WTC11 (cell line): ENCODE measurements at regions not wholly inside any gene's neighbourhood (a gene's known extent, or its start where the extent isn't known, plus 50 kb on each side); places are given as distances from the start of the nearest gene placed in this dataset.

Experiments used
- ATAC-seq: fragments of 200-7000 bp; cut with Tn5 transposase; 2 replicates; pipeline ENCODE4 v1.10.0; 2021; ENCODE audit warnings: mild to moderate bottlenecking, moderate library complexity
- CTCF ChIA-PET: fragments of 300-600 bp; sonication (Branson Sonifier 250); formaldehyde crosslinking; loops from one replicate; lab custom pipeline; 2021; ENCODE audit warnings: antibody characterized with exemption; lab: Charles Lee
- POLR2A ChIA-PET: fragments of 350-600 bp; sonication (Branson Sonifier 250); formaldehyde crosslinking; loops from one replicate; lab custom pipeline; 2021; ENCODE audit warnings: antibody characterized with exemption; lab: Charles Lee
- DNase-seq: peaks from one replicate; pipeline ENCODE4 v3.0.0; 2021; ENCODE audit warnings: low spot score
- H3K27ac Mint-ChIP-seq: 2 replicates; pipeline ENCODE4 v1.8.0; 2021; ENCODE audit warnings: mixed read lengths
- H3K27me3 Mint-ChIP-seq: 2 replicates; pipeline ENCODE4 v1.8.0; 2021; ENCODE audit warnings: low read depth, mild to moderate bottlenecking, moderate library complexity, mixed read lengths
- H3K36me3 Mint-ChIP-seq: 2 replicates; pipeline ENCODE4 v1.8.0; 2021; ENCODE audit warnings: mixed read lengths
- H3K4me1 Mint-ChIP-seq: 2 replicates; pipeline ENCODE4 v1.8.0; 2022; ENCODE audit warnings: mixed read lengths
- H3K4me3 Mint-ChIP-seq: 2 replicates; pipeline ENCODE4 v1.8.0; 2021; ENCODE audit warnings: mild to moderate bottlenecking, moderate library complexity, mixed read lengths
- H3K9me3 Mint-ChIP-seq: 2 replicates; pipeline ENCODE4 v1.8.0; 2021; ENCODE audit warnings: mixed read lengths
- AFF4 ChIP-seq: sonication (generic); formaldehyde crosslinking; IDR thresholded peaks from 2 replicates; pipeline ENCODE4 v1.8.1; 2023; ENCODE audit warnings: mild to moderate bottlenecking, missing genetic modification reagents, borderline replicate concordance
- ATF1 ChIP-seq: sonication (generic); formaldehyde crosslinking; IDR thresholded peaks from 2 replicates; pipeline ENCODE4 v1.8.1; 2023; ENCODE audit warnings: mild to moderate bottlenecking, moderate library complexity, missing genetic modification reagents
- ATF3 ChIP-seq: sonication (generic); formaldehyde crosslinking; conservative IDR thresholded peaks from 2 replicates; pipeline ENCODE4 v1.8.1; 2022; ENCODE audit warnings: mild to moderate bottlenecking, missing genetic modification reagents
- CTCF ChIP-seq: fragments of 200-600 bp; IDR thresholded peaks from 2 replicates; pipeline ENCODE4 v1.8.0; 2022; ENCODE audit warnings: antibody characterized with exemption
- E2F1 ChIP-seq: sonication (generic); formaldehyde crosslinking; IDR thresholded peaks from 2 replicates; pipeline ENCODE4 v1.8.0; 2022; ENCODE audit warnings: mild to moderate bottlenecking, missing genetic modification reagents
- ELF4 ChIP-seq: sonication (generic); formaldehyde crosslinking; IDR thresholded peaks from 2 replicates; pipeline ENCODE4 v1.8.1; 2022; ENCODE audit warnings: low read depth, mild to moderate bottlenecking, moderate library complexity, missing genetic modification reagents
- FOXJ3 ChIP-seq: sonication (generic); formaldehyde crosslinking; IDR thresholded peaks from 2 replicates; pipeline ENCODE4 v1.9.0; 2021; ENCODE audit warnings: missing genetic modification reagents, mild to moderate bottlenecking, borderline replicate concordance
- FOXP1 ChIP-seq: sonication (generic); formaldehyde crosslinking; IDR thresholded peaks from 2 replicates; pipeline ENCODE4 v1.8.0; 2022; ENCODE audit warnings: missing genetic modification reagents, mild to moderate bottlenecking, moderate library complexity, borderline replicate concordance
- GABPB1 ChIP-seq: sonication (generic); formaldehyde crosslinking; IDR thresholded peaks from 2 replicates; pipeline ENCODE4 v1.8.1; 2023; ENCODE audit warnings: mild to moderate bottlenecking, missing genetic modification reagents
- GTF2I ChIP-seq: fragments of 250-450 bp; sonication (Bioruptor Pico); conservative IDR thresholded peaks from 2 replicates; pipeline ENCODE4 v1.4.0; 2021; ENCODE audit warnings: mild to moderate bottlenecking
- MXD4 ChIP-seq: fragments of 250-450 bp; sonication (Bioruptor Pico); IDR thresholded peaks from 2 replicates; pipeline ENCODE4 v1.8.0; 2021; ENCODE audit warnings: mild to moderate bottlenecking, moderate library complexity, borderline replicate concordance
- NFYB ChIP-seq: sonication (generic); formaldehyde crosslinking; conservative IDR thresholded peaks from 2 replicates; pipeline ENCODE4 v1.8.0; 2022; ENCODE audit warnings: low read depth, missing genetic modification reagents
- OVOL2 ChIP-seq: fragments of 250-450 bp; sonication (Bioruptor Pico); IDR thresholded peaks from 2 replicates; pipeline ENCODE4 v1.9.0; 2021; ENCODE audit warnings: mild to moderate bottlenecking, borderline replicate concordance
- PRRX2 ChIP-seq: fragments of 250-450 bp; sonication (Bioruptor Pico); IDR thresholded peaks from 2 replicates; pipeline ENCODE4 v1.8.0; 2021; ENCODE audit warnings: mild to moderate bottlenecking
- RORB ChIP-seq: fragments of 250-450 bp; sonication (Bioruptor Pico); IDR thresholded peaks from 2 replicates; pipeline ENCODE4 v1.9.0; 2021; ENCODE audit warnings: mild to moderate bottlenecking
- SMAD3 ChIP-seq: sonication (generic); formaldehyde crosslinking; IDR thresholded peaks from 2 replicates; pipeline ENCODE4 v1.8.0; 2022; ENCODE audit warnings: missing genetic modification reagents, mild to moderate bottlenecking, borderline replicate concordance
- ZNF219 ChIP-seq: sonication (generic); formaldehyde crosslinking; IDR thresholded peaks from 2 replicates; pipeline ENCODE4 v1.8.0; 2023; ENCODE audit warnings: missing genetic modification reagents, mild to moderate bottlenecking, borderline replicate concordance
- TF ChIP-seq, protein P1 (sequence below): sonication (generic); formaldehyde crosslinking; IDR thresholded peaks from 2 replicates; pipeline ENCODE4 v1.8.0; 2022; ENCODE audit warnings: mild to moderate bottlenecking, missing genetic modification reagents
- TF ChIP-seq, protein P2 (sequence below): sonication (generic); formaldehyde crosslinking; IDR thresholded peaks from 2 replicates; pipeline ENCODE4 v1.8.1; 2023; ENCODE audit warnings: mild to moderate bottlenecking, missing genetic modification reagents, moderate library complexity
- TF ChIP-seq, protein P3 (sequence below): sonication (generic); formaldehyde crosslinking; IDR thresholded peaks from 2 replicates; pipeline ENCODE4 v1.8.1; 2023; ENCODE audit warnings: mild to moderate bottlenecking, missing genetic modification reagents, moderate library complexity

GRCh38 chr22:44436736-44437135 is 61.3 kb downstream of the RTL6 start (continued):
- no peak for TF ChIP-seq AFF4 (CRISPR knock-in tag)
- no peak for TF ChIP-seq GABPB1
- no peak for TF ChIP-seq CTCF

GRCh38 chr22:44431256-44431655 is 66.8 kb downstream of the RTL6 start:
- no peak for DNase-seq
- ChIA-PET POLR2A (no interaction called here), CTCF (interaction anchor here (0.7 to 3.1 kb wide), 3 partner anchors 13 to 194 kb away, joined by 3 to 14 read pairs (median 3); no protein-coding TSS in a partner anchor)
- no peak for TF ChIP-seq NFYB (CRISPR knock-in tag)
- TF ChIP-seq, protein P1, sequence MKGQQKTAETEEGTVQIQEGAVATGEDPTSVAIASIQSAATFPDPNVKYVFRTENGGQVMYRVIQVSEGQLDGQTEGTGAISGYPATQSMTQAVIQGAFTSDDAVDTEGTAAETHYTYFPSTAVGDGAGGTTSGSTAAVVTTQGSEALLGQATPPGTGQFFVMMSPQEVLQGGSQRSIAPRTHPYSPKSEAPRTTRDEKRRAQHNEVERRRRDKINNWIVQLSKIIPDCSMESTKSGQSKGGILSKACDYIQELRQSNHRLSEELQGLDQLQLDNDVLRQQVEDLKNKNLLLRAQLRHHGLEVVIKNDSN (CRISPR knock-in tag), result no peak
- TF ChIP-seq ATF3 (CRISPR knock-in tag), result no peak
- no peak for TF ChIP-seq SMAD3 (CRISPR knock-in tag)
- TF ChIP-seq PRRX2 (CRISPR knock-in tag), result no peak
- TF ChIP-seq GTF2I (CRISPR knock-in tag), result no peak
- no peak for TF ChIP-seq MXD4 (CRISPR knock-in tag)
- TF ChIP-seq, protein P2, sequence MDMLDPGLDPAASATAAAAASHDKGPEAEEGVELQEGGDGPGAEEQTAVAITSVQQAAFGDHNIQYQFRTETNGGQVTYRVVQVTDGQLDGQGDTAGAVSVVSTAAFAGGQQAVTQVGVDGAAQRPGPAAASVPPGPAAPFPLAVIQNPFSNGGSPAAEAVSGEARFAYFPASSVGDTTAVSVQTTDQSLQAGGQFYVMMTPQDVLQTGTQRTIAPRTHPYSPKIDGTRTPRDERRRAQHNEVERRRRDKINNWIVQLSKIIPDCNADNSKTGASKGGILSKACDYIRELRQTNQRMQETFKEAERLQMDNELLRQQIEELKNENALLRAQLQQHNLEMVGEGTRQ (CRISPR knock-in tag), result no peak
- TF ChIP-seq, all 79 proteins: peak for 0
- Mint-ChIP-seq H3K27me3 (no peaks in the 10 kb centered on the region), H3K36me3 (no peaks in the 10 kb centered on the region), H3K4me1 (peaks cover 18% of the 10 kb centered on the region), H3K4me3 (no peak overlapping the region), H3K9me3 (no peaks in the 10 kb centered on the region), H3K27ac (no peak overlapping the region)
- no peak for ATAC-seq

DNA sequence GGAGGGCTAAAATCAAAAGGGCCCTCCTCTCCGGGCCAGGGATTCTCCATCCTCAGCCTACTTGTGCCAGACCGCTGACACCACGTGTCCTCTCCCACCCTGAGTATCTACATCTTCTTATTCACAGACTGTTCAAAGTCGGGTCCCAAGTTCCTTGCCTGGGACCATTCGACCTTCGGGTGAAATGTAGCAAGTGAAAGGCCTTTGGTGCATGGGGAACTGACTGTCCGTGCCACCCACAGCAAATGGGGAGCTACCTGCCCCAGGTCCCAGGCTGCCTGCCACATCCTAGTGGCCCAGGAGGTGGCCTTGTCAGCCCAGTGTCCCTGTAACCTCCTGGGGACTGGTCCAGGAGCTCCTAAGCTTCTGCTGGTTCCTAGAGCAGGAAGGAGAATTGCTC is 67.3 kb downstream of the RTL6 start:
- H3K36me3 Mint-ChIP-seq, result no peaks in the 10 kb centered on the region
- ChIA-PET CTCF (interaction anchor here (0.7 to 3.1 kb wide), 4 partner anchors 14 to 195 kb away, joined by 3 to 14 read pairs (median 3); no protein-coding TSS in a partner anchor), POLR2A (no interaction called here)
- no peak for ATAC-seq
- no peak for DNase-seq
- no peak overlapping the region for H3K4me3 Mint-ChIP-seq
- no peak overlapping the region for H3K27ac Mint-ChIP-seq
- H3K27me3 Mint-ChIP-seq, result no peaks in the 10 kb centered on the region
- TF ChIP-seq ATF1 (CRISPR knock-in tag) (no peak), GABPB1 (no peak), ZNF219 (CRISPR knock-in tag) (no peak), OVOL2 (CRISPR knock-in tag) (no peak), RORB (CRISPR knock-in tag) (no peak), E2F1 (CRISPR knock-in tag) (no peak), FOXP1 (no peak), FOXJ3 (CRISPR knock-in tag) (no peak), SMAD3 (CRISPR knock-in tag) (no peak), ELF4 (CRISPR knock-in tag) (no peak)
- TF ChIP-seq, protein P3, sequence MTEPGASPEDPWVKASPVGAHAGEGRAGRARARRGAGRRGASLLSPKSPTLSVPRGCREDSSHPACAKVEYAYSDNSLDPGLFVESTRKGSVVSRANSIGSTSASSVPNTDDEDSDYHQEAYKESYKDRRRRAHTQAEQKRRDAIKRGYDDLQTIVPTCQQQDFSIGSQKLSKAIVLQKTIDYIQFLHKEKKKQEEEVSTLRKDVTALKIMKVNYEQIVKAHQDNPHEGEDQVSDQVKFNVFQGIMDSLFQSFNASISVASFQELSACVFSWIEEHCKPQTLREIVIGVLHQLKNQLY (CRISPR knock-in tag), result no peak
- TF ChIP-seq, all 79 proteins: peak for 0
- H3K4me1 Mint-ChIP-seq, result peaks cover 18% of the 10 kb centered on the region
- no peaks in the 10 kb centered on the region for H3K9me3 Mint-ChIP-seq
